Coronary artery (tissue), 2 donors: ENCODE measurements at regions not wholly inside any gene's neighbourhood (a gene's known extent, or its start where the extent isn't known, plus 50 kb on each side); places are given as distances from the start of the nearest gene placed in this dataset.

Experiments used
- DNase-seq: peaks from one replicate; pipeline ENCODE4 v3.0.0-alpha.2; 2017; ENCODE audit warnings: low spot score
- H3K27ac ChIP-seq, 2 donors: fragments of 200-600 bp; sonication (generic); one replicate each; pipeline ENCODE4 v1.5.1; 2016 to 2019
- H3K4me3 ChIP-seq: fragments of 200-600 bp; sonication (generic); 2 replicates; pipeline ENCODE4 v1.5.1; 2016; ENCODE audit warnings: mild to moderate bottlenecking, moderate library complexity
- TF ChIP-seq, protein P1 (sequence below): fragments of 200-600 bp; sonication (generic); IDR thresholded peaks from one replicate; pipeline ENCODE4 v1.5.1; 2019; ENCODE audit warnings: antibody characterized with exemption

DNA sequence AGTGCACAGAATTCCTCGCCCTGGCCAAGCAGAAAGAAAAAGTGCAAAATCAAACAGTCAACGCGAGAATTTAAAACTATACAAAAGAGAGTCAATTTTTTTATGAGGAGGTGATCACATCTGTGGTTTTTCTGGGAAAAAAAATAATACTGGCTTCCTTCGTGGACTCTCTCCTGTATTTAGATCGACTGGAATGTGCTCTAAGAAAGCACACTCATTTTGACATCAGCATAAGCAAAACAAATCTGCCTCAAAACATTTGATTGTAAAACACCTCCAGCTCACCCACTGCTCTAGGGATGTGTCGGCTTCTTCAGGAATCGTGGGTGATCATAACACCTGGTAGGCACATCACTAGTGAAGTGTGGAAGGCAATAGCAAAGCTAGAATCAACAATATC, 417.4 kb upstream of the FAT1 start:
- TF ChIP-seq, protein P1, sequence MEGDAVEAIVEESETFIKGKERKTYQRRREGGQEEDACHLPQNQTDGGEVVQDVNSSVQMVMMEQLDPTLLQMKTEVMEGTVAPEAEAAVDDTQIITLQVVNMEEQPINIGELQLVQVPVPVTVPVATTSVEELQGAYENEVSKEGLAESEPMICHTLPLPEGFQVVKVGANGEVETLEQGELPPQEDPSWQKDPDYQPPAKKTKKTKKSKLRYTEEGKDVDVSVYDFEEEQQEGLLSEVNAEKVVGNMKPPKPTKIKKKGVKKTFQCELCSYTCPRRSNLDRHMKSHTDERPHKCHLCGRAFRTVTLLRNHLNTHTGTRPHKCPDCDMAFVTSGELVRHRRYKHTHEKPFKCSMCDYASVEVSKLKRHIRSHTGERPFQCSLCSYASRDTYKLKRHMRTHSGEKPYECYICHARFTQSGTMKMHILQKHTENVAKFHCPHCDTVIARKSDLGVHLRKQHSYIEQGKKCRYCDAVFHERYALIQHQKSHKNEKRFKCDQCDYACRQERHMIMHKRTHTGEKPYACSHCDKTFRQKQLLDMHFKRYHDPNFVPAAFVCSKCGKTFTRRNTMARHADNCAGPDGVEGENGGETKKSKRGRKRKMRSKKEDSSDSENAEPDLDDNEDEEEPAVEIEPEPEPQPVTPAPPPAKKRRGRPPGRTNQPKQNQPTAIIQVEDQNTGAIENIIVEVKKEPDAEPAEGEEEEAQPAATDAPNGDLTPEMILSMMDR: no peak
- no peak overlapping the region for H3K27ac ChIP-seq
- no peak for DNase-seq
- no peak overlapping the region for H3K4me3 ChIP-seq

DNA sequence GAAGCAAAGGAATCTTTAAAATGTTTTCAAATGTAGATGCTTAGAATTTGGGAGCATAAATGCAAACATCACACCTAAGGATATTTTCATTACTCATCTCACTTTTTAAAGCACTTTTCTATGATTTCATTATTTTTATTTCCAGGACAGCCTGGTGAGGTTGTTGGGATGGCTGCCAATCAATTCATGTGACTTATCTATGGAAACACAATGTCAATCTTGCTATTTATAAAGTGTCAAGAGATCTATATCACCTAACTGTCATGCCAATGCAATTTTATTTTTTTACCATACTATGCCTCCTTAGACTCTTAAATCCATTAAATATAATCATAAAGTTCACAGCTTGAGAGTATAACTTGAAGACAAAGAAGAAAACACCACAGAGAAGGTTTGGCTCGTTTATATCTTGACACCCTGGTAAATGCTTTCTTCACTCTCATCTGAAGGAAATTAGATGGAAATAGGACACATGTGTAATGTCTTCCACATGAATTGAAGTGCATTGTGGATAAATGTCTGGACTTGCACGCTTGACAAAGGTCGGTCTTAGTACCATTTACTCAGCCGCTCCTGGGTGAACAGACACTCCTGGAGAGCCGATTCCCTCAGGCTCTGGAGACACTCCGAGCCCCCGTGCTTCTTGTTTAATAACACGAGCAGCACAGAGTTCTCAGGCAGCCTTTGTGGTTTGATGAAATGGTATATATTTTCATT, 425.7 kb upstream of the FAT1 start:
- TF ChIP-seq, protein P1: no peak
- no peak overlapping the region for H3K4me3 ChIP-seq
- DNase-seq: no peak
- no peak overlapping the region for H3K27ac ChIP-seq

DNA sequence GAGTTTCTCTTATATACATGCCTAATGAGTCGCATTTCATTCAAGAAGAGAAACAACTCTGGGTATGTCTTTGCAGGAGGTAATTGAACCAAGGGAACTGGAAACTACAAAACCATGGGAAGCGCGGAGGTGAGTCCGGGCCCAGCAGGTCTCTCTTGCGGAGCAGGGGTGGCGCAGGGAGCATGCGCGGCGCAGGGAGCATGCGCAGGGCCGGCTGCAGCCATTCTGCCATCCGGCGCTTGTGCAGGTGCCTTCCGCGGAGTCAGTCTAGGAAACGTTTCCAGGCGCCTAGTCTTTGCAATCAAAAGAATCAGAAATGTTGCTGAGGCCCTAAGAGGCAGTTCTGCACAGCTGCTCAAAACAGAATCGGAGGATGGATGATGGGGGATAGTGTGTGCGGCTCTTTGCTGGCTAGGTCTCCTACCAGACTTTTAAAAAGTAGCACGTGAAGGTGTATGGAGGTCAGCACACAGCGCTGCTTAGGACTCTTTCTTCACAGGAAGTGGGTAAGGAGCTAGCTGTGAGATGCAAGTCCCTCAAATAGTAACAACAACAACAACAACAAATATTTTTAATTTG, 433.8 kb upstream of the FAT1 start:
- TF ChIP-seq, protein P1: no peak
- DNase-seq: no peak
- H3K4me3 ChIP-seq: no peak overlapping the region
- H3K27ac ChIP-seq: no peak overlapping the region

- no peak for DNase-seq
- TF ChIP-seq, protein P1: no peak
Measured at GRCh38 chr4:187158003-187158402, 434.3 kb upstream of the FAT1 start.

GRCh38 chr4:187160486-187160885, 436.8 kb upstream of the FAT1 start:
- TF ChIP-seq, protein P1: no peak
- Histone ChIP-seq H3K27ac (no peak overlapping the region), H3K4me3 (no peak overlapping the region)
- no peak for DNase-seq

More at GRCh38 chr4:187158003-187158402, 434.3 kb upstream of the FAT1 start:
- H3K27ac ChIP-seq: no peak overlapping the region
- no peak overlapping the region for H3K4me3 ChIP-seq

- no peak for DNase-seq
- H3K27ac ChIP-seq: no peak overlapping the region
- TF ChIP-seq, protein P1: no peak
Measured at GRCh38 chr4:187166886-187167512, 443.3 kb upstream of the FAT1 start.

More at GRCh38 chr4:187166886-187167512, 443.3 kb upstream of the FAT1 start:
- H3K4me3 ChIP-seq: no peak overlapping the region
